SK-N-SH treated with all-trans-retinoic acid at 6 μM for 48 hours (cell line): ENCODE measurements at regions not wholly inside any gene's neighbourhood (a gene's known extent, or its start where the extent isn't known, plus 50 kb on each side); places are given as distances from the start of the nearest gene placed in this dataset.

Experiments
- ATAC-seq: fragments of 200-7000 bp; cut with Tn5 transposase; 3 replicates; pipeline ENCODE4 v1.9.1; 2020; ENCODE audit warnings: mild to moderate bottlenecking, moderate library complexity
- ARNTL ChIP-seq: fragments of 450-650 bp; formaldehyde crosslinking; IDR thresholded peaks from 2 replicates; pipeline ENCODE4 v1.5.0; 2020; ENCODE audit warnings: low read depth, mild to moderate bottlenecking, moderate library complexity, borderline replicate concordance
- BACH2 ChIP-seq: fragments of 250-450 bp; sonication (Bioruptor Pico); IDR thresholded peaks from 2 replicates; pipeline ENCODE4 v1.9.0; 2021; ENCODE audit warnings: mild to moderate bottlenecking, borderline replicate concordance
- CSDC2 ChIP-seq: fragments of 250-450 bp; sonication (Bioruptor Pico); IDR thresholded peaks from 2 replicates; pipeline ENCODE4 v1.5.0; 2020; ENCODE audit warnings: mild to moderate bottlenecking, moderate library complexity
- ESRRG ChIP-seq: fragments of 250-450 bp; sonication (Bioruptor Pico); IDR thresholded peaks from 2 replicates; pipeline ENCODE4 v1.6.1; 2021; ENCODE audit warnings: mild to moderate bottlenecking
- OSR1 ChIP-seq: fragments of 250-450 bp; sonication (Bioruptor Pico); IDR thresholded peaks from 2 replicates; pipeline ENCODE4 v1.8.0; 2022; ENCODE audit warnings: moderate library complexity, mild to moderate bottlenecking, inconsistent platforms
- PATZ1 ChIP-seq: fragments of 250-450 bp; sonication (Bioruptor Pico); IDR thresholded peaks from 2 replicates; pipeline ENCODE4 v1.8.0; 2020; ENCODE audit warnings: mild to moderate bottlenecking, moderate library complexity, borderline replicate concordance
- POU6F1 ChIP-seq: fragments of 250-450 bp; sonication (Bioruptor Pico); IDR thresholded peaks from 2 replicates; pipeline ENCODE4 v1.8.0; 2021; ENCODE audit warnings: low read depth, mild to moderate bottlenecking, moderate library complexity, borderline replicate concordance
- PPARA ChIP-seq: fragments of 250-450 bp; sonication (Bioruptor Pico); IDR thresholded peaks from 2 replicates; pipeline ENCODE4 v1.5.0; 2020; ENCODE audit warnings: mild to moderate bottlenecking, borderline replicate concordance
- RARB ChIP-seq: fragments of 250-450 bp; sonication (Bioruptor Pico); IDR thresholded peaks from 2 replicates; pipeline ENCODE4 v1.8.0; 2021; ENCODE audit warnings: mild to moderate bottlenecking, moderate library complexity
- SNAI2 ChIP-seq: fragments of 250-450 bp; sonication (Bioruptor Pico); IDR thresholded peaks from 2 replicates; pipeline ENCODE4 v1.5.0; 2020; ENCODE audit warnings: mild to moderate bottlenecking, moderate library complexity
- TCF4 ChIP-seq: fragments of 250-450 bp; sonication (Bioruptor Pico); IDR thresholded peaks from 2 replicates; pipeline ENCODE4 v1.8.0; 2021; ENCODE audit warnings: mild to moderate bottlenecking, moderate library complexity, borderline replicate concordance
- TOX ChIP-seq: fragments of 250-450 bp; sonication (Bioruptor Pico); IDR thresholded peaks from 2 replicates; pipeline ENCODE4 v1.8.0; 2021; ENCODE audit warnings: mild to moderate bottlenecking, moderate library complexity, borderline replicate concordance
- TSHZ2 ChIP-seq: fragments of 250-450 bp; sonication (Bioruptor Pico); IDR thresholded peaks from 2 replicates; pipeline ENCODE4 v1.5.0; 2020; ENCODE audit warnings: mild to moderate bottlenecking, moderate library complexity
- ZC3H10 ChIP-seq: fragments of 250-450 bp; sonication (Bioruptor Pico); IDR thresholded peaks from 2 replicates; pipeline ENCODE4 v1.5.1; 2021; ENCODE audit warnings: mild to moderate bottlenecking, moderate library complexity
- ZFP3 ChIP-seq: fragments of 250-450 bp; sonication (Bioruptor Pico); IDR thresholded peaks from 2 replicates; pipeline ENCODE4 v1.5.0; 2020; ENCODE audit warnings: mild to moderate bottlenecking, moderate library complexity
- ZFP30 ChIP-seq: fragments of 450-650 bp; formaldehyde crosslinking; IDR thresholded peaks from 2 replicates; pipeline ENCODE4 v1.5.0; 2022; ENCODE audit warnings: mild to moderate bottlenecking, moderate library complexity
- ZNF70 ChIP-seq: fragments of 450-650 bp; formaldehyde crosslinking; IDR thresholded peaks from 2 replicates; pipeline ENCODE4 v1.5.0; 2020; ENCODE audit warnings: mild to moderate bottlenecking, moderate library complexity
- ZNF8 ChIP-seq: fragments of 450-650 bp; formaldehyde crosslinking; IDR thresholded peaks from 2 replicates; pipeline ENCODE4 v1.5.0; 2020; ENCODE audit warnings: mild to moderate bottlenecking, moderate library complexity

- no peak for TF ChIP-seq TSHZ2
- TF ChIP-seq BACH2 (CRISPR knock-in tag), result no peak
- no peak for TF ChIP-seq ZFP3
- TF ChIP-seq ZC3H10, result no peak
- TF ChIP-seq ZNF8 (CRISPR knock-in tag), result no peak
Observed at GRCh38 chr13:80189889-80190597, 150.9 kb downstream of the SPRY2 start (continued).

GRCh38 chr13:80180740-80181355 is 160.1 kb downstream of the SPRY2 start:
- no peak for ATAC-seq
- TF ChIP-seq PPARA (no peak), ZNF8 (CRISPR knock-in tag) (no peak), OSR1 (no peak), RARB (no peak), POU6F1 (no peak), ESRRG (CRISPR knock-in tag) (no peak), SNAI2 (CRISPR knock-in tag) (no peak), CSDC2 (CRISPR knock-in tag) (no peak), PATZ1 (no peak), TSHZ2 (no peak), TCF4 (CRISPR knock-in tag) (no peak), BACH2 (CRISPR knock-in tag) (no peak), ZFP3 (no peak), ZNF70 (no peak), ARNTL (no peak)

- no peak for ATAC-seq
Observed at GRCh38 chr13:80177327-80177726, 163.6 kb downstream of the SPRY2 start.

More at GRCh38 chr13:80177327-80177726, 163.6 kb downstream of the SPRY2 start:
- TF ChIP-seq ZFP30 (CRISPR knock-in tag) (no peak), ZNF70 (no peak), RARB (no peak), POU6F1 (no peak), SNAI2 (CRISPR knock-in tag) (no peak), TOX (no peak), CSDC2 (CRISPR knock-in tag) (no peak)
